HG03520 (cell line): ENCODE measurements at regions not wholly inside any gene's neighbourhood (a gene's known extent, or its start where the extent isn't known, plus 50 kb on each side); places are given as distances from the start of the nearest gene placed in this dataset.
A peak's percentile ranks its signal among the peaks of the same experiment; 100 is the strongest.

ENCODE experiments used
- ATAC-seq: cut with Tn5 transposase; IDR thresholded peaks from one replicate; pipeline ENCODE4 v1.9.1; 2021; ENCODE audit warnings: mild to moderate bottlenecking, moderate library complexity; ENCODE audit not compliant: unreplicated experiment

DNA sequence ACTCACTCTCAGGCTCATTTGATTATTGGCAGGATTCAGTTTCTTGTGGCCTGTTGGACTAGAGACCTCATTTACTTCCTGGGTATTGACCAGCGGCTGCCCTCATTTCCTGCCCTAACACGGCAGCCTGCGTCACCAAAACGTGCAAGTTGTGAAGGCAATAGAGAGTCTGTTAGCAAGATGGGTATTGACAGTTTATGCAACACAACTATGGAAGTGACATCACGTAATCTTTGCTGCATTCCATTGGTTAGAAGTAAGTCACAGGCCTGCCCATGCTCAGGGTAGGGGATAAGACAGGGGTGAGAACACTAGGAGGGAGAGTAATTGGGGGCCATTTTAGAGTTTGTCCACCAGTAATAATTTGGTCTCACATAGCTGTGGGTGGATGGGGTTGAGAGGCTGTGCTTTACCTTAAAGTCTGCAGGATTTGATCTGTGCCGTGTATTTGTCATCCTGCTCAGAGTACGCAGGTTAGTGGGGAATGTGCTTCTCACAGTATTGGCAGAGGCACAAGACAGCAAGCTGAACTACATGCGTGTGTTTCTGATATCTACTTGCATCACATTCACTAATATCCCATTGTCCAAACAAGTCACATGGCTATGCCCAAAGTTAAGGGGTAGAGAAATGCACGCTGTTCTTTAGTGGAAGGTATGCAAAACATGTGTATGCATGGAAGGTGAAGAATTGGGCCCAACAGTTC lies 83.3 kb downstream of the EDEM1 start:
- ATAC-seq, result no peak

DNA sequence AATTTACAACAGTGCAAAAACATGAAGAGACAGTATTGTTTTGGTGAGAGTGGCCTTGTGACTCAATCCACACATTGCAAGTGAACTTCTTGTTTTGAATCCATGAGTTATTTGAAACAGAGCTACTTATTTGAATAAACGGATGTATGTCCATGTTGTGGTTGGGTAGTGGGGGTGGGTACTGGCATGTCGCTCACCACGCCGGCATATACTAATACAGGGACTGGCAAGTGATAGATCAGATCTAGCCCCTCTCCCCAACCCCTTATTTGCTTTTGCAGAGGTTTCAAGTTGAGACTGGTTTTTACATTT lies 83.8 kb downstream of the EDEM1 start:
- no peak for ATAC-seq

DNA sequence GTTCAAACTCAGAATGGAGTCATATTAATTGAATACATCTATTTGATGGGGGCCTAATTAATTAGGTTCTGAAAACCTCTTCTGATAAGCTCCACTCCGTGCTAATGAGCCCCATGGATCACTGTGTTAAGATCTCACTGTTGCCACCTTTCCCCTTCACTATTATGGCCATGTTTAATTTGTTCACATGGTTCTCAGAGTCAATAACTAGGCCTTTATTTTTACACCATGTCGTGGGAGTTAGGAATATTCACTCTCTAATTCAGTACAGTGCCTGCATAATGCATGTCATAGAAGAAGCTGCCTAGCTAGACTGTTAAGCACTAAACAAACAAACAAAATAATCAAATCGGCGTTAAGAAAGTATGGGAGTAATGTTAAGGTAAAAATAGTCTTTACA lies 84.9 kb downstream of the EDEM1 start:
- no peak for ATAC-seq

- no peak for ATAC-seq
Measured at GRCh38 chr3:5274091-5274490, 86.6 kb downstream of the EDEM1 start.

DNA sequence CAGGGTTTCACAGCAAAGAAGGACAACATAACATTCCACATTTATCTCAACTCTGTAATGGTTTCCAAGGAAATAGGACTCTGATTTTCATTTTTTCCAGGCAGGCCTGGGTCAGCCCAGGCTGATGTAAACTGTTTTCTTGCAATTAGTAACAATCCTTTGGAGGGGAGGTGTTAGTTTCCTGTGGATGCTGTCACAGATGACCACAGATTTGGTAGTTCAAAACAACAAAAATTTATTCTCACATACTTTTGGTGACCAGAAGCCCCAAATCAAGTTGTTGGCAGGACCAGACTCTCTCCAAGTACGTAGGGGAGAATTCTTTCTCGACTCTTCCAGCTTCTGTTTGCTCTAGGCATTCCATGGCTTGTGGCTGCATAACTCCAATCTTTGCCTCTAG lies 88.0 kb downstream of the EDEM1 start:
- no peak for ATAC-seq

DNA sequence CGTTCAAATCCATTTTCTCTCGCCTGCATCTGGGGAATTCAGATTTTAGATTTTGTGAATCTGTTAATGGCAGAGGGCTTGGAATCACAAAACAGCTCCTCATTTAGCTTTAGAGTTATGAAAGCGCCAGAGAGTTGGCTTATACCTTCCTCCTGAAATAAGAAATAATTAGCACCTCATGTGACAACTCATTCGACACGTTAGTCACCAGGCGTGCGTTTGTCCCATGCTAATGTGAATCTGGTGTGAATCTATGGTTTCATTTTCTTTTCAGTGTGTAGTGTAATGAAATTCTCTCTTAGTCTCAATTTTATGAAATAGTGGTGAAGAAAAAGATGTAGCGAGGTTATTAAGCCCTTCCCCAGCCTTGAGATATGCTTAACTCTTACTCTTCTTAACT lies 89.4 kb downstream of the EDEM1 start:
- no peak for ATAC-seq

DNA sequence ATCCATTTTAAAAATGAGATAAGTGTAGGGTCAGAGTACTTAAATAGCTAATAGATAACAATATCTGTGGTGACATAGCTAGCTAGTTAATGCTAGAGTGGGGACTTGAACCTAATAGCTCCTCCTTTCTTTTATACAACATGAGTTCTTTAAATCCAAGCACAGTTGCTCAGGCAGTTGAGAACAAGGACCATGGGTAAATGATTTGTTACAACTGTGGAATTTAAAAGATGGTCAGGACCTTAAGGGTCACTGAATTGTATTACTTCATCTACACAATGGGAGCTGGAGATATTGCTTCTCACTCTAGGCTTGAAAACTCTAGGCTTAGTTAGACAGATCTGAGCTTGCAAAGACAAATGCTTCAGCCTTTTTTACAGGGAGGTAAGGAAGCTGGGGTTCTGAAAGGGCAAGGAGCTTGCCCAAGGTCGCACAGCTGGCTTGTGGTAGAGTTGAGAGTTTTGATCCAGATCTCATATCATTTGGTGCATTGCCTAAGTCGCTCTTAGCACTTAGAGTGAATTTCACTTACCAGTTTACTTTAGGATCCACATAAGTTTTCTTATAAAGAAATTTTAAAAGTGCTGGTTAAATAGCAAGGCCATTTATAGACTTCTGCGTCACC lies 90.2 kb downstream of the EDEM1 start:
- no peak for ATAC-seq

DNA sequence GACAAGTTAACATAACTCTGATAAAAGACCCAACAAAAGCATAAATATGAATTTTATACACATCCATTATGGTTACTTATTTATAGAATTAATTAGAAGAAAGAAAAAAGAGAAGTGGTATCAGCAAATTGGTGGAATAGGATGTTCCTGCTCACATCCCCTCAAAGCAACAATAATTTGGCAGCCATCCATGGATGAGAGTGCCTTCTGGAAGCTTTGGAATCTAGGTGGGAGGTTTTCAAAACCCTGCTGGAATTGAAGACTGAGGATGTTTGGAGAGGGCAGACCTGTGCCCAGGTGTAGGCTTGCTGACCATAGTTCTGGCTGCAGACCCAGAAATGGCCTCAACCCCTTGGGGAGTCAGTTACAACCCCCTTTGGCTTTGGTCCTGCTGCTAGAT lies 91.2 kb downstream of the EDEM1 start:
- no peak for ATAC-seq

DNA sequence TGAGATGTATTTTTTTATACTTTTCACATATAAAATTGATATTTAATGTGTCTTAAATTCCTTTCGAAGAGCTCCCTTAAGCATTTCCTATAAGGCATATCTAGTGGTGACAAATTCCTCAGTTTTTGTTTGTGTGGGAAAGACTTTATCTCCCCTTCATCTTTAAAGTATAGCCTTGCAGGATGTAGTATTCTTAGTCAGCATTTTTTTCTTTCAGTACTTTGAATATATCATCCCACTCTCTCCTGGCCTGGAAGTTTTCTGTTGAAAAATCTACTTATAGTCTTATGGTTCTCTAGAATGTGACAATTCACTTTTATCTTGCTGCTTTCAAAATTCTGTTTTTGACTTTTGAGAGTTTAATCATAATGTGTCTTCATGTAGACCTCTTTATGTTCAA lies 95.2 kb downstream of the EDEM1 start:
- no peak for ATAC-seq

GRCh38 chr3:5285439-5285838 lies 97.9 kb downstream of the EDEM1 start:
- no peak for ATAC-seq

- no peak for ATAC-seq
Measured at GRCh38 chr3:5290915-5291314, 103.4 kb downstream of the EDEM1 start.

DNA sequence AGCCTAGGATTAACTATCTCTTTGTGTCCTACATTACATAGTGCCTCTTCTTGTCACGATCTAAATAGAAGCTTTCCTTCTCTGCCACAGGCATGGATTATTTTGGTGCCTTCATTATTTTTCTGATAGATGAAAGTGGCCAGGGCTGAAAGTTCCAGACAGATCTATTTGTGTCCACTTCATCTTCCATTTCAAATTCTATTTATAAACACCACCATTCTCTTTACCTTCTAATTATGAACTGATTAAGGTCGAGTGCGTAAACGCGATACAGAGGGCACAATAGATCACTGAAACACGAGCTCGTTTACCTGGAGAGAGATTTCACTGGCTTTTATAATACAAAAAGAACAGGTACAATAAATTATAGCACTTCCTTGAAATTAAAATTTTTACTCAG lies 105.0 kb downstream of the EDEM1 start:
- no peak for ATAC-seq

- ATAC-seq, result no peak
Measured at GRCh38 chr3:5293207-5293606, 105.7 kb downstream of the EDEM1 start.

GRCh38 chr3:5294356-5294755 lies 106.8 kb downstream of the EDEM1 start:
- ATAC-seq, result no peak

DNA sequence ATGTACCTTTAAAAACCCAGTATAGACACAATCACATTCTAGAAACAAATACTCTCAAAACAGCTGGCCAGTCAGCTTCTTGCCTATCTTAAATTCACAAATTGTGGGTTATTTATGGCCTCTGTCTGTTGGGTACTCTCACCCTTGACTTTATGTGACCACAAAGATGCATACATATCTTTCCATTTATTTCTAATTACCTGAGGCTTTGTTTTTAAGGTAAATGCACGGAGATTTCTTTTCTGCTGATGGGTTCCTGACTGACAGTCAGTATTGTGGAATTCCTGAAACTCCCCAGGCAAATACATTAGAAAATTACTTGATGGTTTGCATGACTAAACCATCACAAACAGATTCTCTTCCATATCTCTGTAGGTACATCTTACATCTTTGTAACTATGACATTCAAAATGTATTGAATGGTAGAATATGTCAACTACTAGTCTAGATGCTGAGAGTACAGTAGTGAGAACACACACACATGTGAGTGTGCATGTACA lies 107.7 kb downstream of the EDEM1 start:
- ATAC-seq, result no peak

- ATAC-seq, result no peak
Measured at GRCh38 chr3:5296362-5296761, 108.9 kb downstream of the EDEM1 start.

GRCh38 chr3:5297895-5298294 lies 110.4 kb downstream of the EDEM1 start:
- no peak for ATAC-seq

GRCh38 chr3:5298453-5298852 lies 110.9 kb downstream of the EDEM1 start:
- ATAC-seq, result peak; percentile 98

DNA sequence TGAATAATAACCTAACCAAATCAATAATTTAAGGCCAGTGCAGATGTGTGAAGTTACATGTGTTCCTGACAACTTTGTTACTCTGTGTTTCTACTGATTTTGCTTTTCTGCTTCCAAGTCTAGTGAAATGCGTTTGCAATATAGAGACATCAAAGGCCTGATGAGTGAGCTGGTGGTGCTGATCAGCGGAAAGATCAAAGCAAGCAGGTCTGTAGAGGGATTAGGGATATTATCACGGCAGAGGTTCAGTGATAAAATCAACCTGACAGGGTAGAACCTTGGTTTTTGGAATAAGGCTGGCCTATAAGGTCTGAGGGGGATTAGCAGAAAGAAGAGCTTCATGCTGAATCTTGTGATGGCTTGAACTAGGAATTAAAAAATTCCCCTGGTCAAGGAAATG lies 111.7 kb downstream of the EDEM1 start:
- ATAC-seq, result no peak

- ATAC-seq, result no peak
Measured at GRCh38 chr3:5300638-5301037, 113.1 kb downstream of the EDEM1 start.

- no peak for ATAC-seq
Measured at GRCh38 chr3:5301651-5302297, 114.3 kb downstream of the EDEM1 start.

DNA sequence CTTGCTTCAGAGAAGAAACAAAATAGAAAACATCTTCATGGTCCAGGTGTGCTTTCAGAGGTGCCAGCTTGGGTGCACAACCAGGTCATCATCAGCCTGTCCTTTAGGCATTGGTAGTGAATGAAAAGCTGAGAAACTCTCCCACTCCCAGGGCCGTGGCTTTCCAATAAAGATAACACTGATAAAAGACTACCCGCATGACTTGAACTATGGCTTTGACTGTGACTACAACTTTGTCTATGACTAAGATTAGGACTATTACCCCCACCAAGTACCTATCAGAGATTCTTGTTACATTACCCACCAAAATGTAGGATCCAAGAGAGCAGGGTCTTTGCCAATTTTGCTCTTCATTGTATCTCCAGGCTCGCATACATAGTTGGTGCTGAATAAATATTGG lies 115.2 kb downstream of the EDEM1 start:
- ATAC-seq, result no peak
